GM12864 (cell line): ENCODE measurements at regions not wholly inside any gene's neighbourhood (a gene's known extent, or its start where the extent isn't known, plus 50 kb on each side); places are given as distances from the start of the nearest gene placed in this dataset.
"Not testable (repeated sequence)": the region's sequence is repeated elsewhere in the genome, so short reads cannot be mapped to it uniquely, and the experiment has no call there.

Source experiments
- DNase-seq: peaks from one replicate; pipeline ENCODE4 v3.0.0-alpha.2; 2011; ENCODE audit warnings: low read depth
- H3K4me3 ChIP-seq: 2 replicates; pipeline ENCODE4 v1.5.1; 2011; ENCODE audit warnings: mild to moderate bottlenecking, low read depth, low read length, control low read depth

DNA sequence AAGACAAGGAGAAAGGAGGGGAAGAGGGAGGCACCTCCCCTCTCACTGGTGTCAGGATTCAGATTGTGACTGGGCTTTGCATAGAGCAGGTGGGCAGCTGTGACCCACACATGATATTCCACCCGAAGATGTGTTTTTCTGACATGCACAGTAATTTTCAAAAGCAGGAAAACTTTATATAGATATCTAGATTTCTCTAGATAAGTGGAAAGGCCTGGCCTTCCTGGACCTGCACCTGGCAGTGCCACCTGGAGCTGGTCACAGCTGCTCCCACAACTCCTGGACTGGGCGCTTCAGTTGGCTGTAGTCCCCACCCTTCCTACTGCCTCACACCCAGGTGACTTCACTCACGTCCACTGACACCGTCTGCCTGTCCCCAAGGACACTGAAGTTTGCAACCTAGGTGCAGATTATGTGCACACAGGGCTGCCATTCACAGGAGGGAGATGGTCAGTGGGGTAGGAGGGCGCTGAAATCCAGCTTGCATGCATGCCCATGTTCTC is 70.4 kb upstream of the PLGLB2 start:
- H3K4me3 ChIP-seq, result not testable (repeated sequence)

DNA sequence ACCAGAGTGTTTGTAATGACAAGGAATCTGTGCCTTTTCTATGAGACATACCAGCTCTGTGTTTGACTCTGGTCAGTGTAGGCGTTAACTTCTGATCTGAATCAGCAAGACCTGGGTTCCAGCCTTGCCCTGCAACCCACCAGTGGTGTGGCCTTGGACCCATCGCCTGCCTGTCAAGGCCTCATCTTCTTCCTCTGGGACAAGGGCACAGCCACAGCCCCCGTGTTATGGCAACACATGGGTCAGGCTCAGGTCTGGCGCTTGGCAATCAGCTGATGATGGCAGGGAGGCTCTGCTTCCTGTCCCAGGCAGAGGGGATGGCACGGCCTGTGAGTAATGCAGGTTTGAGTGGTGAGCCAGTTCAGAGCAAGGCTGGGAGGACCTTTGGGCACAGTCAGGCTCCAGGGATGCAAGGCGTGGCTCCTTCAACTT is 69.1 kb upstream of the PLGLB2 start:
- not testable (repeated sequence) for H3K4me3 ChIP-seq, DNase-seq

More for the DNA sequence above, 70.4 kb upstream of the PLGLB2 start:
- DNase-seq, result not testable (repeated sequence)

DNA sequence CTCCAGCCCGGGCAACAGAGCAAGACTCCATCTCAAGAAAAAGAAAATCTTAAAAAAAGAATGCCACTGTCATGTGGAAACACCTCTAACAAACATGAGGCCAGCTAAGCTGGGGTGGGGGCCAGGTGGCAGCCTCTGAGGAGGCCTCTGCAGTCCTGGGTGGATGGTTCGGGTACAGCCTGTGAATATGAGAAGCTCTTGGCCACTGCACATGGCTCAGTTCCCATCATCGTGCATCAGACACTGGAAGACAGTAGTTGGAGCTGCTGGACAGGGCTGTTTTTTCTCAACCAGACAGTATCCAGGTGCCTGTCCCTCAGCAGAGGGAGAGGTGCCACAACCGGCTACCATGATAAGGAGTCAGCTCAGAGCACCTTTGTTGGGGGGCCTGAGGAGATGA is 67.9 kb upstream of the PLGLB2 start:
- H3K4me3 ChIP-seq, DNase-seq: not testable (repeated sequence)

DNA sequence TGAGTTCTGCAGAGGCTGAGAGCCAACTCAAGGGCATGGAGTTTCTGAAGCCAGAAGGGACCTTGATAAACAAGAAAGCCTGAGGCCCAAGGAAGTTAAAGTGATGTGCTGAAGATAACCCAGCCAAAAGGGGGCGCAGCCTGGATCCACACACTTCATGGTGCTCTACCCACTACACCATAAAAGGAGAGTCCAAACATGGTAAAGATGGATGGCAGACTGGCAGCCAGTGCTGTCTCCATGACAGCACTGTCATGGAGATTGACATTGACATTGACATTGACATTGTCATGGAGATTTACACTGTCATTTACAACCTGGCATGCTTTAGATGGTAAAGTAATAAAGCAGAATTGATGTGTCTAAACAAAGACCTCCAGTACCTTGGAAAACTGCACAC is 67.2 kb upstream of the PLGLB2 start:
- DNase-seq, H3K4me3 ChIP-seq: not testable (repeated sequence)

DNA sequence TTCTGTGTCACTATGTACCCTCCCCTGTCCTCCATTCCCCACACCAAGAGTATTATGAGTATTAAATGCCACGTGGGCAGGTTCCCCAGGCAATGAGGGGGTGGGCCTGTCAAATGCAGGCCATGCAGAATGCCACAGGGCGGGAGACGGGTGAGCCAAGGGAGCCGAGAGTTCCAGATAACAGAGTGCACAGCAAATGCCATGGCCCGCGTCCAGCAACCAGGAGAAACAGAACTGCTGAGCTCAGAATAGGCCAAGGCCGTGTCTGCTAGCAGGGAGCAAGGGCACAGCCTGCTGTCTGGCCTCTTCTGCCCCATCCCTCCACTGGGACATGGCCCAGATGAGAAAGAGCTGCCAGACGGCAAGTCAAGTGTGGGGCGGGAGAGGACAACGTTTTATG is 64.4 kb upstream of the PLGLB2 start:
- H3K4me3 ChIP-seq, result not testable (repeated sequence)

DNA sequence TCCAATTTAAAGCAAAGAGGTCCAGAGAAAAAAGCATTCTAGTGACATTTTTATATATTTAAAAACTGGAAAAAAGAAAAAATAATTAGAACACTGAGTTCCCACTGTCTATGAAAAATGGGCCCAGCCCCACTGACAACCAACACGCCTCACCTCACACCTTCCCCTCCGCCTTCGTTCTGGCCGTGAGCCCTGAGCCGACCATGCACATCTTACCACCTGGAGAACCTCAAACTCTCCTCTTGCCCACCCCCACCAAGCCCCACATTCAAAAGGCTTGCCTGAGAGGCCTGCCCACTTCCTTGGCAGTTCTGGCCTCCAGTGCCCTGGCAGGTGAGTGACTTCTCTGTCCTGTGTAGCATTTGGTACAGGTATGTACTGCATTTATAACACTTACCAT is 63.9 kb upstream of the PLGLB2 start:
- DNase-seq, result not testable (repeated sequence)

More for the DNA sequence above, 64.4 kb upstream of the PLGLB2 start:
- not testable (repeated sequence) for DNase-seq

DNA sequence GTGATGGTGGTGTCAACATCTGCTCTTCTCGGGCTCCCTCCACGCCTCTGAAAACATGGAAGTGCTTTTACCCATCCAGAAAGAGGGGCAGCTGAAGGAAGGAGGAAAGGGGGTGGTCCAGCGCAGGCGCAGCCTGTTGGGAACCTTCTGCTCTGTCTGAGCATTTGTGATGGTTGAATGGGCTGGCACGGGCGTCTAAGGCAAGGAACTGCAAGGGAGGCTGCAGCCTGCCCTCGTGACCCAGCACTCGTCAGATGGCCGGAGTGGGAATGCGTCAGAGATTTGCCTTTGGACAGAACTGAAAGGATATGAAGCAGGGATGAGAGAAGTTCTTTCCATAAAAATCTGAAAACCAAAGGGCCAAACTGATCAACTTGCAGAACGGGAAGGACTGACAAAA is 62.3 kb upstream of the PLGLB2 start:
- not testable (repeated sequence) for DNase-seq, H3K4me3 ChIP-seq

More for the DNA sequence above, 63.9 kb upstream of the PLGLB2 start:
- not testable (repeated sequence) for H3K4me3 ChIP-seq

DNA sequence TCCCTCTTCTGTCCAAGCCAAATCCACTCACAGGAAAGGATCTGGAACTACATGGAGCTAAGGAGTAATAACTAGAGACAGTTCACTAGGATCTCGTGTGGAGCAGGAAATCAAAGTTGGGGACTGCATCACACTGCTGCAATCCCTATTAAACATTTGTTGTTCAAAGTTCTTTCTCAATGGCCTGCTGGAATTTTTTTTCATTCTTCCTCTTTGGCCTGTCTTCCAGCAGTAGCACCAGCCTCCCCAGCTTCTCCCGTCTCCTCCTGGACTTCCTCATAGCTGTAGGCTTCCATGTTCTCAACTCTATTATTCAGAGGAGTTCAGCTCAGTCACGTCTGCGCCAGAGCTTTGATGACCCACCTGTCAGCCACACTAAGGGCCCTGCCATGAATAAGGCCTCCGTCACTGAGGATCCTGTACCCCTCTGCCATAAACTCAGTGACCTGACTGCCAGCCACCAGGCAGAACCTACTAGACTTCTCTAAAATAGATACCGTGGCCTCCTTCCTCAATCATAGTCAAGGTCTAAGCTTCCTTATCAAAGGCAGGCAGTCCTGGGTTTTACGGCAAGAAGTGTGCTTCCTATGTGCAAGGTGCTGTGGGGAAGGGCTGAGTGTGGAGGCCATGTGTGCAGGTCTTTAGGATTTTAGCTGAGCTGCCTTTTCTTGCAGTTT is 60.9 kb upstream of the PLGLB2 start:
- not testable (repeated sequence) for H3K4me3 ChIP-seq, DNase-seq

DNA sequence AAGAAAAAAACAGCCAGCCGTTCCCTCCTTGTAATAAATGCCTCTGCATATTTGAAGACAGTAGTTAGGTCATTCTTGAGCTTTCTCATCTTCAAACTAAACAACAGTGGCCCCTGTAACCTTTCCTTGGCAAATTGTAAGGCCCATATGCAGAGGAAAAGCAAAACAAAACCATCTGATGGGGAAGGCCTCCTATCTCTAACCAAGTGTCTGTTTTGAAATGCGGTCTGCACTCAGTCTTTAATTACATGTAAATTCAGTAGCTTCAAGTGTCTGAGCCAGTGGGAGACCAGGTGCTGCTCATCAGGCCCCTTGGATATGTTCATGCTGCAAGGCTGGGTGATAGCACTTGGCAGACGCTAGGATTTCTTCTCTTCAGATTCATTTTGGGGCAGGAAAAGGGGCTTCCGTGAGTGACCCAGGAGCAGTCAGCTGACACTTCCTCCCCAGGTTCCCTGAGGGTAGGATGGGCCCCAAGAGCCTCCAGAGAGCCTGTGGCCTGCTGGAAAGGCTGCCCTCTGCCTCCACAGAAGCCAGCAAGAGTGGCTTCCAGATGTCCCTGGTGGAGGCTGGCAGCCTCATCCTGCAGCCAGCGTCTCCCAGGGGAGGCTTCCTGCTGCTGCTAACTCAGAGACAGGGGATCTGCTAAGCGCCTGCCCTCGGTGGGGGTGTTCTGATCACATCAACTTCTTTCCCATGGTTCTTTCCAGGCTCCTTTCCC is 60.2 kb upstream of the PLGLB2 start:
- not testable (repeated sequence) for H3K4me3 ChIP-seq, DNase-seq

DNA sequence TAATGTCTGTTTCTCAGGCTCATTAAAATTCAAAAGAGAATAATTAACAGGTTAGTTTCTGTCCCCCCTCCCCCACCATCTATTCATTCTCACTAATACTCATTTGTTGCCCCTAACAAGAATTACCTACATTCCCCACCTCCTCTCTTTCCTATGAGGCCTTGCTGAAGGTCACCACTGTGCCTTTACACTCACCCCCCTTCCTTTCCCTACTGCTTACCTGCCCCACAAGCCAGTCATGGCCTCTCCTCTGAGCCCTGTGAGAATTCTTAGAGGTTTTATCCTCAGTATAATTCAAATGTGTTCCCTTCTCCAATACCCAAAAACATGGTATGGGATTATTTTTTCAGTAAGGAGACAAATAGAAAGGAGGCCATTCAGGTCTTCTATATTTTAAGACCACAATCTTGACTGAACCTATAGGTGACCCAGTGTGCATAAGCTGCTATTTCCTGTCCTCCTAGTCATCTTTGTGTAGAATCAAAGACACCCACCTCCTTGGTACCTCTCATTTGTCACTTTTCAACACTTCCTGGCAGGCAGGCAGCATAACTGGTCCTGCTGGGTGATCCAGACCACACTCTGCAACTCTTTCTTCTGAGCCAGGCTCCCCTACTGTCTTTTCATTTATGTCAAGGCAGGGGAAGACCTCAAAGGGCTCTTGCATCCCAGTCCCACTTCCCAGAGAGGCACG is 55.8 kb upstream of the PLGLB2 start:
- not testable (repeated sequence) for H3K4me3 ChIP-seq, DNase-seq

DNA sequence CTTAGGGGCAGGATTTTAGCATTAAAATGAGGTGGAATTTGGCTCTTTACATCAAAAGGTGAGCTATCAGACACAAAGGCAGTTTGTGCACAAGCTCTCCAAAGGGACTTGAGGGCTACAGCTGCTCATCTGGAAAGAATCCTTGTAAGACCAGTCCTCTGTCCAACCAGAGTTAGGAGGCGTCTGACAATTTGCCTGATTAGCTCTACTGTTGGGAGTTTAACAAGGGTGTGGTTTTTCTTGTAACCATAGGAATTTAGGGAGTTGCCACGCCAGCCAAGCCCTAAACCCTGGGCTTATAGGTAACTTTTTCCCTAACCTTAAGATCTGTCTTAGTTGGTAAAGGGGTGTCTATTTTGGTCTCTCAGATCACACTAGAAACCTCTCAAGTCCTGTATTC is 55.0 kb upstream of the PLGLB2 start:
- H3K4me3 ChIP-seq, DNase-seq: not testable (repeated sequence)

DNA sequence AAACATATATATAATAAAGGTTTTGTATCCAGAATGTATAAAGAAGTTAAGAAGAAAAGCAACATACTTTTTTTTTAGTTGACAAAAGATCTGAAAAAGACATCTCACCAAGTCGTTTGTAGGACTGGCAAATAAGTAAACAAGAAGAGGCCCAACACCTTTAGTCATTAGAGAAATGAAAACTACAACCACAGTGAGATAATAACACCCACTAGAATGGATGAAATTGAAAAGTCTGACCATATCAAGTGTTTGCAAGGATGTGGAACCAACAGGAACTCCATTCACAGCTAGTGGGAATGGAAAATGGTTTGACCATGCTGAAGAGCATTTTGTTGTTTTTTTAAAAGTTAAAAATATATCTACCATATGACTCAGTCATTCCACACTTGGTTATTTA is 54.0 kb upstream of the PLGLB2 start:
- H3K4me3 ChIP-seq, DNase-seq: not testable (repeated sequence)

DNA sequence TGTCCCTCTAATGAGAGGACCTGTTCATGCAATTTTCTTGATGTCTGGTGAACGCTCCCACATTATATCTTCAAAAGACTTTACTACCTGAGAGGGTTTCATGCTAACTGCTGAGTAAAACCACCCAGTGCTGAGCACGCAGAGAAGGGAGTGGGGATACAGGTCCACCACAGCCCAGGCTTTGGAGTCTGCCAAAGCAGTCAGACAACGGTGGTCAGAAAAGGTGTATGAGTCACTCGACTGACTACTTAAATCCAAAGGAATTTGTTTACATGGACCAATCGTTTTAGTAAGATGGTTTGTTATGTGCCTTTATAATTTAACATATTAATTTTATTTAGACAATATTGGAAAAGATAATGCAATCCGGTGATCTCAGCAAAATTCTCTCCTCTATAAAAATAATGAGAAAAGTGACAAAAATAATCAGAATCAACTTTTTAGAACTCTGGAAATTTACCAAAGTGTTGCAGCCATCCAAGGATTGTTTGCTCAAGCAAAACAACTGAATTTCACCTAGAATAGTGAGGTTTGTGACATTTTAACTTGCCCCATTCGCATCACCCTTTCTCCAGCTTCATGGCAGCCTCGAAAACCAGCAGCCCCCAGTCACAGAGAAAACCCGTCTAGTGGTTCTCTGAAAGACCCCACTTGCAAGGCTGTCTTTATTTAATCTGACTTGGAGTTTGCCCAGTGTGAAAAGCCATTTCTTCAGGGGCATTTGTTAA is 52.1 kb upstream of the PLGLB2 start:
- not testable (repeated sequence) for H3K4me3 ChIP-seq, DNase-seq
